ENCODE measurements at regions not wholly inside any gene's neighbourhood (a gene's known extent, or its start where the extent isn't known, plus 50 kb on each side); places are given as distances from the start of the nearest gene placed in this dataset.

GRCh38 chr5:28685794-28686193 is 1647.4 kb upstream of the CDH9 start:
- no peak for DNase-seq
- WGBS, 2 donors = 42 to 45% methylated on average over 6 of the region's 6 CpGs
- TF ChIP-seq POLR2A (IDR thresholded peaks at IDR 0.05) = no peak

GRCh38 chr5:28678899-28679298 is 1640.5 kb upstream of the CDH9 start:
- TF ChIP-seq, protein P1, sequence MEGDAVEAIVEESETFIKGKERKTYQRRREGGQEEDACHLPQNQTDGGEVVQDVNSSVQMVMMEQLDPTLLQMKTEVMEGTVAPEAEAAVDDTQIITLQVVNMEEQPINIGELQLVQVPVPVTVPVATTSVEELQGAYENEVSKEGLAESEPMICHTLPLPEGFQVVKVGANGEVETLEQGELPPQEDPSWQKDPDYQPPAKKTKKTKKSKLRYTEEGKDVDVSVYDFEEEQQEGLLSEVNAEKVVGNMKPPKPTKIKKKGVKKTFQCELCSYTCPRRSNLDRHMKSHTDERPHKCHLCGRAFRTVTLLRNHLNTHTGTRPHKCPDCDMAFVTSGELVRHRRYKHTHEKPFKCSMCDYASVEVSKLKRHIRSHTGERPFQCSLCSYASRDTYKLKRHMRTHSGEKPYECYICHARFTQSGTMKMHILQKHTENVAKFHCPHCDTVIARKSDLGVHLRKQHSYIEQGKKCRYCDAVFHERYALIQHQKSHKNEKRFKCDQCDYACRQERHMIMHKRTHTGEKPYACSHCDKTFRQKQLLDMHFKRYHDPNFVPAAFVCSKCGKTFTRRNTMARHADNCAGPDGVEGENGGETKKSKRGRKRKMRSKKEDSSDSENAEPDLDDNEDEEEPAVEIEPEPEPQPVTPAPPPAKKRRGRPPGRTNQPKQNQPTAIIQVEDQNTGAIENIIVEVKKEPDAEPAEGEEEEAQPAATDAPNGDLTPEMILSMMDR (IDR thresholded peaks at IDR 0.05) = no peak
- TF ChIP-seq POLR2A (IDR thresholded peaks at IDR 0.05) = no peak
- Histone ChIP-seq H3K27ac (no peak overlapping the region), H3K27me3 (no peaks in the 10 kb centered on the region), H3K4me3 (no peak overlapping the region), H3K4me1 (no peaks in the 10 kb centered on the region), H3K9me3 (no peaks in the 10 kb centered on the region), H3K36me3 (replicated peaks in 1 of 2; ENCODE audit: insufficient read depth in 1 of 2, low read depth in 2 of 2) (no peaks in the 10 kb centered on the region)
- no peak for DNase-seq
- ATAC-seq = no peak
- intact Hi-C loops (cut with DNase I) = no loop called here

More at GRCh38 chr5:28685794-28686193, 1647.4 kb upstream of the CDH9 start:
- H3K27me3 ChIP-seq = no peaks in the 10 kb centered on the region
- H3K36me3 ChIP-seq (replicated peaks in 1 of 2; ENCODE audit: insufficient read depth in 1 of 2, low read depth in 2 of 2) = no peaks in the 10 kb centered on the region
- ATAC-seq = no peak
- intact Hi-C loops (cut with DNase I) = no loop called here
- no peak overlapping the region for H3K27ac ChIP-seq
- no peaks in the 10 kb centered on the region for H3K9me3 ChIP-seq
- no peaks in the 10 kb centered on the region for H3K4me1 ChIP-seq
- H3K4me3 ChIP-seq = no peak overlapping the region

DNA sequence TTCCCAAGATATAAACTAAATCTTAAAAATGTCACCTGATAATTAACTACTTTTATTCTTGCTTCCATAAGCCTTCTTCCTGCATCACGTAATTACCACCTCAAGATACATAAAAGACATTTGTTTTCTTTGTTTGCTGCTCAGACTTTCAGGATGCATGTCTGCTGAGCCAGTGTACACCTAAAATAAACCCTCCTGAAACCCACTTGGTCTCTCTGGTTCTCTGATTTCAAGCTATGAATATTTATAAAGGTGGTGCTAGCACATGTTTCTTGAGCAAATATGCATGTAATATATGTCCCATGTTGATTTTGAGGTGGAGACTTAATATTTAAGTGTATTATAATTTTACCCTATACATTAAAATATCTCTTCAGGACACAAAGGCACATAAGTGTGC is 1627.7 kb upstream of the CDH9 start:
- no peaks in the 10 kb centered on the region for H3K27me3 ChIP-seq
- ATAC-seq = no peak
- DNase-seq = no peak
- WGBS, 2 donors = 29 to 59% methylated on average over 1 of the region's 1 CpG
- TF ChIP-seq, protein P1 (IDR thresholded peaks at IDR 0.05) = no peak
- TF ChIP-seq POLR2A (IDR thresholded peaks at IDR 0.05) = no peak
- H3K36me3 ChIP-seq (replicated peaks in 1 of 2; ENCODE audit: insufficient read depth in 1 of 2, low read depth in 2 of 2) = no peaks in the 10 kb centered on the region
- no peaks in the 10 kb centered on the region for H3K4me1 ChIP-seq
- no peaks in the 10 kb centered on the region for H3K9me3 ChIP-seq
- intact Hi-C loops (cut with DNase I) = no loop called here
- H3K27ac ChIP-seq = no peak overlapping the region
- H3K4me3 ChIP-seq = no peak overlapping the region

DNA sequence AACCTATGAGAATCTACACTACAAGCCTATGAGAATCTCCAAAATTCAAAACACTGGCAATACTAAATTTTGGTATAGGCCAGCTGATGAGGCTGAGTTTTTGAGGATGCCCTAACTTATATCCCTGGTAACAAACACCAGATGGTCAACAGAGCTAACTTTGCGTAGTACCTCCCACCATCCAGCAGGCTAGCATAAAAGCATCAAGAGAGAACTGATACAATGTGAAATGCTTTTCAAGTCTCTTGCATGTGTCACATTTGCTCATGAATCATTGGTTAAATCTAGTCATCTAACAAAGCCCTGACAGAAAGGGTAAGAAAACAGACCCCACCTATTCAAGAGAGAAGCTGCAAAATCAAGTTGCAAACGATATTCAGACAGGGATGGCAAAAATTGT is 1609.7 kb upstream of the CDH9 start:
- Histone ChIP-seq H3K27me3 (no peaks in the 10 kb centered on the region), H3K36me3 (replicated peaks in 1 of 2; ENCODE audit: insufficient read depth in 1 of 2, low read depth in 2 of 2) (no peaks in the 10 kb centered on the region), H3K4me1 (peaks cover 3% of the 10 kb centered on the region), H3K9me3 (no peaks in the 10 kb centered on the region), H3K27ac (no peak overlapping the region), H3K4me3 (no peak overlapping the region)
- TF ChIP-seq, protein P1 (IDR thresholded peaks at IDR 0.05) = no peak
- TF ChIP-seq POLR2A (IDR thresholded peaks at IDR 0.05) = no peak
- ATAC-seq (no peak), DNase-seq (no peak)
- intact Hi-C loops (cut with DNase I) = no loop called here
- 79 to 80% methylated on average over 2 of the region's 2 CpGs for WGBS, 2 donors

GRCh38 chr5:28632607-28633006 is 1594.2 kb upstream of the CDH9 start:
- WGBS, 2 donors = 76 to 78% methylated on average over 9 of the region's 9 CpGs

More at GRCh38 chr5:28632607-28633006, 1594.2 kb upstream of the CDH9 start:
- H3K27ac ChIP-seq = no peak overlapping the region
- H3K36me3 ChIP-seq (replicated peaks in 1 of 2; ENCODE audit: insufficient read depth in 1 of 2, low read depth in 2 of 2) = no peaks in the 10 kb centered on the region
- TF ChIP-seq POLR2A (IDR thresholded peaks at IDR 0.05) = no peak
- TF ChIP-seq, protein P1 (IDR thresholded peaks at IDR 0.05) = no peak
- no peaks in the 10 kb centered on the region for H3K9me3 ChIP-seq
- intact Hi-C loops (cut with DNase I) = no loop called here
- DNase-seq (no peak), ATAC-seq (no peak)
- H3K4me3 ChIP-seq = no peak overlapping the region
- H3K4me1 ChIP-seq = no peaks in the 10 kb centered on the region
- H3K27me3 ChIP-seq = no peaks in the 10 kb centered on the region

Data from body of pancreas (tissue), 4 donors.